ENCODE measurements at regions not wholly inside any gene's neighbourhood (a gene's known extent, or its start where the extent isn't known, plus 50 kb on each side); places are given as distances from the start of the nearest gene placed in this dataset.

DNA sequence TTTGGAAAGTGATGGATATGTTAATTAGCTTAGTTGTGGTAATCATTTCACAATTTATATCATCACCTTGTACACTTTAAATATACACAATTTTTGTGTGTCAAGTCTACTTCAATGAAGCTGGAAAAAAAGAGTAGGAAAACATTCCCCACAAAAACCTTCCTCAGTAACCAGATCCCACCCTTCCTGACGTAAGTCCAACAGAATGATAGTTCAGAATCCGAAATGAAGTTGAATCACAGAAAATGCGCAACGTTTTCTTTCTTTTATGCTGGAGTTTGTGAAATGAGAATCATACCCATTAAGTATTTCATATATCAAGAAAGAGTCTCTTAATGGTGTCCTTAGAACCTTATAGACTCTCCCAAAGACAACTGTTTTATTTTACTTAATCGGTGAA lies 292.9 kb downstream of the USP46 start:
- TF ChIP-seq POLR2A (IDR thresholded peaks at IDR 0.05; ENCODE audit: low read length): no peak
- TF ChIP-seq GATA1 (IDR thresholded peaks at IDR 0.05; ENCODE audit: low read depth, low read length): no peak

Data from erythroblast (primary cell).